Skeletal muscle satellite cell (primary cell): ENCODE measurements at regions not wholly inside any gene's neighbourhood (a gene's known extent, or its start where the extent isn't known, plus 50 kb on each side); places are given as distances from the start of the nearest gene placed in this dataset.
A peak's percentile ranks its signal among the peaks of the same experiment; 100 is the strongest.

Experiments used
- H3K27me3 ChIP-seq: 2 replicates; pipeline ENCODE4 v1.7.0; 2013; ENCODE audit warnings: low read length; ENCODE audit not compliant: control insufficient read depth, insufficient read depth
- H3K36me3 ChIP-seq: 2 replicates; pipeline ENCODE4 v1.7.0; 2013; ENCODE audit warnings: mild to moderate bottlenecking, control low read depth, low read length; ENCODE audit not compliant: insufficient read depth
- H3K4me1 ChIP-seq: 2 replicates; pipeline ENCODE4 v1.7.0; 2013; ENCODE audit warnings: low read length; ENCODE audit not compliant: control insufficient read depth, insufficient read depth
- H3K4me2 ChIP-seq: 2 replicates; pipeline ENCODE4 v1.7.0; 2013; ENCODE audit warnings: mild to moderate bottlenecking, low read length
- H3K4me3 ChIP-seq: 2 replicates; pipeline ENCODE4 v1.7.0; 2013; ENCODE audit warnings: low read length
- H3K9ac ChIP-seq: 2 replicates; pipeline ENCODE4 v1.7.0; 2013; ENCODE audit warnings: mild to moderate bottlenecking, low read depth, low read length, moderate library complexity
- H3K9me3 ChIP-seq: replicated peaks from 2 replicates; pipeline ENCODE4 v1.7.0; 2013; ENCODE audit warnings: mild to moderate bottlenecking, control low read depth, low read length

DNA sequence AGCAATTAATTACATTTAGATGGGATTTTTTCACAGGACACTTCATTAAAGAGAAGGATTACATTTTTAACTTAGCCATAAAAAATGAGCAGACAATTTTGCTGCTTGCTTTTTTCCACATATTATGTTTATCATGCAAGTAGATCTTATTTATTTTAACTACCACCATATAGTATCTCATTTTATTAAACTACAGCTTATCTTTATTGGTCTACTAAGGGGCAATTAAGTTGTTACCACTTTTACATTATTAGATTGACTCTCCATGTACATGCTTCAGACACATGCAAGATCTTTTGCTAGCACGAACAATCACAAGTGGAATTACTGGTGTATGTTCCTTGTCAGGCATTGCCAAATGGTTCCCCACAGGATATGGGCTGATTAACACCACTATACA is 99.8 kb upstream of the NFIA start:
- H3K9me3 ChIP-seq, result no peaks in the 10 kb centered on the region
- no peak overlapping the region for H3K4me2 ChIP-seq
- no peaks in the 10 kb centered on the region for H3K27me3 ChIP-seq
- no peak overlapping the region for H3K4me3 ChIP-seq
- H3K9ac ChIP-seq, result no peak overlapping the region
- peaks cover 6% of the 10 kb centered on the region for H3K4me1 ChIP-seq
- H3K36me3 ChIP-seq, result no peaks in the 10 kb centered on the region

DNA sequence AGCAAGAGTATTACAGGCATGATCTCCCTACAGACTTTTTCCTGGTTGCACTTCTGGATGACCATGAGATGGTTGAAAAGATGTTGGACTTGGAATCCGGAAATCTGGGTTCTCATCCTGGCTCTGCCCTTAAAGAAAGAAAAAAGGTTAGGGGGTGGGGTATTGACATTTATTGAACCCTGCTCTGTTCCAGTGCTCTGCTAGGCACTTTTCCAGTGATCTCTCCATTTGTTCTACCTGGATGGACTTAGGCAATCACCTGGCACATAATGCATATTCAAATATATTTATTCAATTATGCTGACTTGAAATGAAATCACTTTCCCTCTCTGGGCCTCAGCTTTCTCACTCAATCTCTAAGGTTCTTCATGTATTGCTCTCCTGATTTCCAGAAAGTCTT is 101.0 kb upstream of the NFIA start:
- Histone ChIP-seq H3K36me3 (no peaks in the 10 kb centered on the region), H3K4me2 (no peak overlapping the region), H3K27me3 (no peaks in the 10 kb centered on the region), H3K4me3 (no peak overlapping the region), H3K9ac (no peak overlapping the region), H3K9me3 (no peaks in the 10 kb centered on the region), H3K4me1 (peaks cover 6% of the 10 kb centered on the region)

DNA sequence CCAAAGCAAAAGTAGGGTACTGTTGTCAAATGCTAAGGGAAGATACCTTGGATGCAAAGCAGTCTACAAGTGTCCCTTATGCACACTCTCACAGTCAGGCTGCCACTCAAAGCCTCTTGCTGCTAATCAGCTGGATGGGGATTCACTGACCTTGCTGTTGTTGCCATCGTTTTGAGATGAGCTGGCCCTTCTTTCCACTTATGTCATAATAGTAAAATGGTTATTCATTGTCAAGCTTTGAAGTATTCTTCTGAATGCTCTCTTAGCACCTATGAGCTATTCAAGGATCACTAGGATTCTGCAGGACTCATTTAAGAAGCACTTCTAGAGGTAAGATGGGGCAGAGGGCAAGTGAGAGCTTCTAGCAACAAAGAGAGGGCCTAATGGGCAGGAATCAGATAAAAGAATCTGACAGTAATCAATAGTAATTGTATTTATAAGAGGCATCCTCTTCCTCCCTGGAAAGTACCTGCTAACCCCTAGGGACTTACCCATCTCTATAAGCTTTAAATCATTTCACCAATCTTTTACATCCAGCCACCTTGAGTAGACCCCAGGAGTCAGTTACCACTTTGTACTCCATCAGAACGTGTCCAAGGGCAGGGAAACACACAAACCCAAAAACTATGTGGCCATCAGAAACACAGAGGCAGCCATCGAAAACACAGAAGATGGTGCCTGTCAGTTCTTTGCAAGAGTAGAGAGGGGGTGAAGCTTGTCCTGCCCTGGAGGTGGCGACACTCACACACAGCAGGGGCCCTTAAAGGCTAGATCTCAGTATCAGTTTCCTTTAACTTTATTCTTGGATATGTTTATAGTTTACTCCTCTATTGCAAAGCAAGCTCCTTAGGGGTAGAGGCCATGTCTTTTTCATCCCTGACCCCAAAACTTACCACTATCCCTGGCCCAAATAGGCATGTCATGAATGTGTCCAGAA is 103.7 kb upstream of the NFIA start:
- Histone ChIP-seq H3K4me2 (no peak overlapping the region), H3K9me3 (no peaks in the 10 kb centered on the region), H3K27me3 (no peaks in the 10 kb centered on the region), H3K36me3 (no peaks in the 10 kb centered on the region), H3K4me3 (no peak overlapping the region), H3K4me1 (peaks cover 6% of the 10 kb centered on the region), H3K9ac (no peak overlapping the region)

DNA sequence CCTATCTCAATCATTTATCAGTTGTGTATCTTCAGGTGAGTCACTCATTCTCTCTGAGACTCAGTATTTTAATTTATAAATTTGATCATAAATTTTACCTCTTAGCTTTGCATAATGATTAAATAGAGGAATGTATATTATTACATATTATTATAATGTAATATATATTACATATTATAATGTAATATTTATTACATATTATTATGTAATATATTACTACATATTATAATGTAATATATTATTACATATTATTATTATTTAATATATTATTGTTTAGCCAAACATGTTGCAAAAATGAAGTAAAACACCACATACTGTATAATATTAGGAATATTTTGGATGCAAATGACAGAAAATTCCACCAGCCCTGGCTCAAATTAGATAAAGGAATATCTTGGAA is 104.7 kb upstream of the NFIA start:
- Histone ChIP-seq H3K4me3 (no peak overlapping the region), H3K4me1 (peaks cover 9% of the 10 kb centered on the region), H3K36me3 (no peaks in the 10 kb centered on the region), H3K9ac (no peak overlapping the region), H3K9me3 (no peaks in the 10 kb centered on the region), H3K27me3 (no peaks in the 10 kb centered on the region), H3K4me2 (no peak overlapping the region)

DNA sequence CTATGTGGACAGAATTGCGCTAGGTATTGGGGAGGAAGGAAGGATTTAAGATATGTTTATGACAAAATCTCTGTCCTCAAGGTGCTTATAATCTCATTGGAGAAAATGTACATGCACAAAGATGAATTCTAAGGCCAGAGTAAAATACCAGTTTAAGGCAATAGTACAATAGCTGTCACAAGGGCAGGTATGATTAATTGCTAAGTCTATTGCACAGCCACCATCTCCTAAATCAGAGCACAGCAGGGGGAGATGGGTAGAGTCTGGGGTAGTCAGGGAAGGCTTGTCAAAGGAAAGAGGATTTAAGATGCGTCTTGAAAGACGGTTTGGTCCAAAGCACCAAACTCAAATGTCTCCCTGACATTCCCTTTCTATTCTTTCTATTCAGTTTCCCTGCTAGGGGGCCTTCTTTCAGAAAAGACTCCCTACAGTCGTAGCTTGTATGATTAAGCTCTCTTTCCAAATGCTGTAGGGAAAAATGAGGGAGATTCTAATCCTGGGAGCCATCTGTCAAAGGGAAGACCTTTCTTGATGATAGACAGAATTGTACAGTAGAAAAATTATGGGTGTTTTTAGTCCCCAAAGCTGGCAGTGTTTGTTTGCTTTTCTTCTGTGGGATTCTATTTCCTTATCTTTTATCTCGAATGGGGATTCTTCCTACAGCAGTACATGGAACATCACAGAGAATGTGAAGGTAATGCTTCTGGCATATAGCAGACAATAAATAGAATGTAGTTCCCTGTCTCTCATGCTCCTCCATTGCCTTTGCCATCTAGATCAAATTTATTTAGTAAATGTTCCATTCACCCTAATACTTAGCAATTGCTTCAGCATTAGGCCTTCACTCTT is 107.6 kb upstream of the NFIA start:
- Histone ChIP-seq H3K36me3 (no peaks in the 10 kb centered on the region), H3K4me1 (peaks cover 31% of the 10 kb centered on the region), H3K4me3 (no peak overlapping the region), H3K9ac (no peak overlapping the region), H3K27me3 (no peaks in the 10 kb centered on the region), H3K4me2 (no peak overlapping the region), H3K9me3 (no peaks in the 10 kb centered on the region)

DNA sequence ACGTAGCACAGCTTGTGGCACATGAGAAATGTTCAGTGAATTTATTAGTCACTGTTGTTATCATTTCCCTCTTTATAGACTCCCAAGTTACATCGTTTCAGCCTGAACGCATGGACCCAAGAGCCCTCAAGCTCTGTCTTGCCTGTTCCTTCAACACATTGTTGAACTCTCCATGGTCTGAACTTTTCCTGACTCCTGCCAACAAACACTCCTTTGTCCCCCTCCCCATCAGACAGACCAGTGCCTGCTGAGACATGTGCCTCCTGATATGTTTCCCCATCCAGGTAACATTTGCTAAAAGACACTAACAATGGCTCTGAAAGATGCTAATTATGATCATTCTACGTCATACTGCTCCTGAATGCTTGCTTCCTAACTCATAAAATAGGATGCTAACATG is 108.7 kb upstream of the NFIA start:
- Histone ChIP-seq H3K36me3 (no peaks in the 10 kb centered on the region), H3K9ac (no peak overlapping the region), H3K4me2 (no peak overlapping the region), H3K9me3 (no peaks in the 10 kb centered on the region), H3K4me3 (no peak overlapping the region), H3K4me1 (peaks cover 31% of the 10 kb centered on the region), H3K27me3 (no peaks in the 10 kb centered on the region)

DNA sequence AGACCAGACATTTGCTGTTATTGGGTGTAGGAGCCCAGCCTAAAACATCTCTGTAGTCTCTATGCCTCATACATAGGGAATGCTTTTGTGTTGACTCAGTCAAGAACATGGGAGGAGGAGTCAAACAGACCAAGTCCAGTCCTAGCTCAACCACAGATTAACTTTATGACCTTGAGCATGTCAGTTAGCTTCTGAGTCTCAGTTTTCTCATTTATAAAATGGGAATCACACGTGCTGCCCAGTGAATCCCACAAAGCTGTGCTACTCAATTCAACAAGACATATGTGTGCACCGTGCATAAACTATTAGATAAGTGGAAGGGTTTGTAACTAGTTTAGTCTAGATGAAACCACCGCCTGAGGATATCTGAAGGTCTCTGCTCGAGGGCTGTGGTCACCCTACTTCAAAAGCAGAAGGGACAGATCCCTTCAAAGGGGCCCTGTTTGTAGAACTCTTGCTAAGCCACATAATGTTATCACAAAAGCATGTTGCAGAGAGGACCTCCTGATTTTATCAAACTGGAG is 109.5 kb upstream of the NFIA start:
- Histone ChIP-seq H3K9me3 (no peaks in the 10 kb centered on the region), H3K4me3 (no peak overlapping the region), H3K27me3 (no peaks in the 10 kb centered on the region), H3K4me1 (peaks cover 31% of the 10 kb centered on the region), H3K4me2 (peak overlapping the region; percentile 49), H3K36me3 (no peaks in the 10 kb centered on the region), H3K9ac (no peak overlapping the region)

DNA sequence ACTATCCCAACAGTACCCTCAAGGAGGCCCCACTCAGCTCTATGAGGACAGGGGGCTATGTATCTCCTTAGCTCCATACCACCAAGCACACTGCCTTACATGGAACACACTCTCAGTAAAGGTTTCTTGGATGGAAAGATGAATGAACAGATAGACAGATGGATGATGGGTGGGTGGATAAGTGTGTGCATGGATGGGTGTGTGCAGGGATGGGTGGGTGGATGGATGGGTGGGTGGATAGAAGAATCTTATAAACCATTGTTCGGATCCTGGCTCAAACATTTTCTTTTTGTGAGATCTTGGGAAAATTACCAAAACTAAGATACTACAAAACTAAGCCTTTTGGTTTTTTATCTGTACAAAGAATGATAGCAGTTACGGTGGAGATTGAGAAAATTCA is 111.0 kb upstream of the NFIA start:
- Histone ChIP-seq H3K4me2 (no peak overlapping the region), H3K9ac (no peak overlapping the region), H3K9me3 (no peaks in the 10 kb centered on the region), H3K4me1 (peaks cover 31% of the 10 kb centered on the region), H3K4me3 (no peak overlapping the region), H3K36me3 (no peaks in the 10 kb centered on the region), H3K27me3 (no peaks in the 10 kb centered on the region)

DNA sequence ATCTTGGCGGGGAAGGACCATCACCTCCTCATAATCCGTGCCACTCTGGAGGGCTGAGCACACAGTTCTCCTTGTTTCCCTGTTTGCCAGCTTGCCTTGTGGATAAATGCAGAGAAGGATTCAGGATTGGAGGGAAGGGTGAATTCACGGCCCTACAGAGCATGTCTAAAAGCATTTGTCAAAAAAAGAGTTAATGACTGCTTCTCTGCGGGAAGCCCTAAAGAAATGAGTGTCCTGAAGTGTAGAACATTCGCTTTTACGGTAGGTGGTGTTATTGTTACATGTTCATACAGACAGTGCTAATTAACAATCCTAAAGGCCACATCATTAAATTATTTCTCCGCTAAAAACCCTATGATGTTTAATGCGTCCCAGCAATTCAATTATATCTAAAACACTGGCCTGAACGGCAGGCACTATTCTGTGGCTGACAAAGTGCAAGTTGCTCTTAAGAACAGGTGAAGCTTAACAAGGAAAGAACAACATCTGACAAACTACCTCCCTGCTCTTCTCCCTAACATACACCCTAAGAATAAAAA is 112.3 kb upstream of the NFIA start:
- H3K27me3 ChIP-seq, result no peaks in the 10 kb centered on the region
- H3K4me1 ChIP-seq, result peaks cover 31% of the 10 kb centered on the region
- no peak overlapping the region for H3K4me3 ChIP-seq
- no peak overlapping the region for H3K9ac ChIP-seq
- no peak overlapping the region for H3K4me2 ChIP-seq
- no peaks in the 10 kb centered on the region for H3K36me3 ChIP-seq
- H3K9me3 ChIP-seq, result peaks cover 6% of the 10 kb centered on the region

DNA sequence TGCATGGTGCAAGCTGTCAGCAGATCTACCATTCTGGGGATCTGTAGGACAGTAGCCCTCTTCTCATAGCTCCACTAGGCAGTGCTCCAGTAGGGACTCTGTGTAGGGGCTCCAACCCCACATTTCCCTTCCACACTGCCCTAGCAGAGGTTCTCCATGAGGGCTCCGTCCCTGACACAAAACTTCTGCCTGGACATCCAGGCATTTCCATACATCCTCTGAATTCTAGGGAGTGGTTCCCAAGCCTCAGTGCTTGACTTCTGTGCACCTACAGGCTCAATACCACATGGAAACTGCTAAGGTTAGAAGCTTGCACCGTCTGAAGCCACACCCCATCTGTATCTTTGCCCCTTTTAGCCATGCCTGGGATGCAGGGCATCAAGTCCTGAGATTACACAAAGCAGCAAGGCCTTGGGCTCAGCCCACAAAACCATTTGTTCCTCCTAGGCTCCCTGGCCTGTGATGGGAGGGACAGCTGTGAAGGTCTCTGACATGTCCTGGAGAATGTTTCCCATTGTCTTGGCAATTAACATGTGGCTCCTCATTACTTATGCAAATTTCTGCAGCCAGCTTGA is 117.0 kb upstream of the NFIA start:
- Histone ChIP-seq H3K4me3 (no peak overlapping the region), H3K9me3 (peaks cover 7% of the 10 kb centered on the region), H3K4me2 (no peak overlapping the region), H3K36me3 (no peaks in the 10 kb centered on the region), H3K4me1 (peaks cover 35% of the 10 kb centered on the region), H3K27me3 (no peaks in the 10 kb centered on the region), H3K9ac (no peak overlapping the region)
